ENCODE measurements at regions not wholly inside any gene's neighbourhood (a gene's known extent, or its start where the extent isn't known, plus 50 kb on each side); places are given as distances from the start of the nearest gene placed in this dataset.

DNA sequence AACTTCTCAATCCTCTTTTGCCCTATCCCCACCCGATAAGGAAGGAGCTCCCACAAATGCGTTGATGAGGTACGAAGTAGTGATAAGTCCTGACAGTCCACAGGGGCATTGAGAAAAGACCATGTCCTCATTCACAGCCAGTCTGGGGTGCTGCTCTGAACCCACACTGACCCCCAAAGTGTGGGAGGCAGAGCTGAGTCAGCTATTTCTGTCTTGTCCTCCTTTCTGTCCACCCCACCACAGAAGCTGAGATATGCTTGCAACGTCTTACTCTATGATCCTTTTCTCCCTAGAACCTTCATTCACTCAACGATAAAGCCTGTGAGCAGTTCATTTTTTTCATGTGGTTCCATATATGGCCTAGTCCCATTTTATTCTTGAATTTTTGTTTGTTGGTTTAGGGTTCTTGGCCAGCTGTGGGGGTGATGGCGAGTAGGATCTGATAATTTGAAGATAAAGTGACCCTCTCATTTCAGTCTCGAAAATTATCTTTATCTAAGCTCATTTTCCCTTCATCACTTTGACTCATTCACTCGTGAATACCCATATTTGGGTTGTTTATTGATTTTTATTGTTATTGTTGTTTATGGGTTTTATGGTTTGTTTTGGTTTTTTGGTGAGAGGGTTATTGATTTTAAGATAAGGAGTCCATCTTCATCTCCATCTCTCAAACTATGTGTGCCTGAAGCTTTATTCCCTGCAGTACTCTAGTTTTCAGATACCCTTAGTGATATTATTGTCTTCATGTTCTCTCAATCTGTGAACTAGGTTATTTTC, 58.5 kb upstream of the ZNF366 start (continued):
- TF ChIP-seq, protein P1, sequence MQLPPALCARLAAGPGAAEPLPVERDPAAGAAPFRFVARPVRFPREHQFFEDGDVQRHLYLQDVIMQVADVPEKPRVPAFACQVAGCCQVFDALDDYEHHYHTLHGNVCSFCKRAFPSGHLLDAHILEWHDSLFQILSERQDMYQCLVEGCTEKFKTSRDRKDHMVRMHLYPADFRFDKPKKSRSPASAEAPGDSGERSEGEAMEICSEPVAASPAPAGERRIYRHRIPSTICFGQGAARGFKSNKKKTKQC (CRISPR knock-in tag; IDR thresholded peaks at IDR 0.05) = no peak
- no peak for TF ChIP-seq FOXJ2 (tag; IDR thresholded peaks at IDR 0.05)
- TF ChIP-seq MBD1 (CRISPR knock-in tag; IDR thresholded peaks at IDR 0.05) = no peak
- TF ChIP-seq KDM1A (IDR thresholded peaks at IDR 0.05) = 0 out of 4 replicates have a peak, but pooled peaks of 1 of the 2 experiments have one; percentile 12
- TF ChIP-seq C11orf30 (IDR thresholded peaks at IDR 0.05; ENCODE audit: low read depth) = peak; percentile 98
- no peak for TF ChIP-seq HDAC2 (IDR thresholded peaks at IDR 0.05)
- no peak for TF ChIP-seq FIP1L1 (IDR thresholded peaks at IDR 0.05; ENCODE audit: low read depth, low read length, poor library complexity, severe bottlenecking)
- TF ChIP-seq, protein P2, sequence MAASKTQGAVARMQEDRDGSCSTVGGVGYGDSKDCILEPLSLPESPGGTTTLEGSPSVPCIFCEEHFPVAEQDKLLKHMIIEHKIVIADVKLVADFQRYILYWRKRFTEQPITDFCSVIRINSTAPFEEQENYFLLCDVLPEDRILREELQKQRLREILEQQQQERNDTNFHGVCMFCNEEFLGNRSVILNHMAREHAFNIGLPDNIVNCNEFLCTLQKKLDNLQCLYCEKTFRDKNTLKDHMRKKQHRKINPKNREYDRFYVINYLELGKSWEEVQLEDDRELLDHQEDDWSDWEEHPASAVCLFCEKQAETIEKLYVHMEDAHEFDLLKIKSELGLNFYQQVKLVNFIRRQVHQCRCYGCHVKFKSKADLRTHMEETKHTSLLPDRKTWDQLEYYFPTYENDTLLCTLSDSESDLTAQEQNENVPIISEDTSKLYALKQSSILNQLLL (CRISPR knock-in tag; IDR thresholded peaks at IDR 0.05; ENCODE audit: borderline replicate concordance) = no peak
- no peak for TF ChIP-seq ZNF224 (CRISPR knock-in tag; IDR thresholded peaks at IDR 0.05)
- TF ChIP-seq, protein P3, sequence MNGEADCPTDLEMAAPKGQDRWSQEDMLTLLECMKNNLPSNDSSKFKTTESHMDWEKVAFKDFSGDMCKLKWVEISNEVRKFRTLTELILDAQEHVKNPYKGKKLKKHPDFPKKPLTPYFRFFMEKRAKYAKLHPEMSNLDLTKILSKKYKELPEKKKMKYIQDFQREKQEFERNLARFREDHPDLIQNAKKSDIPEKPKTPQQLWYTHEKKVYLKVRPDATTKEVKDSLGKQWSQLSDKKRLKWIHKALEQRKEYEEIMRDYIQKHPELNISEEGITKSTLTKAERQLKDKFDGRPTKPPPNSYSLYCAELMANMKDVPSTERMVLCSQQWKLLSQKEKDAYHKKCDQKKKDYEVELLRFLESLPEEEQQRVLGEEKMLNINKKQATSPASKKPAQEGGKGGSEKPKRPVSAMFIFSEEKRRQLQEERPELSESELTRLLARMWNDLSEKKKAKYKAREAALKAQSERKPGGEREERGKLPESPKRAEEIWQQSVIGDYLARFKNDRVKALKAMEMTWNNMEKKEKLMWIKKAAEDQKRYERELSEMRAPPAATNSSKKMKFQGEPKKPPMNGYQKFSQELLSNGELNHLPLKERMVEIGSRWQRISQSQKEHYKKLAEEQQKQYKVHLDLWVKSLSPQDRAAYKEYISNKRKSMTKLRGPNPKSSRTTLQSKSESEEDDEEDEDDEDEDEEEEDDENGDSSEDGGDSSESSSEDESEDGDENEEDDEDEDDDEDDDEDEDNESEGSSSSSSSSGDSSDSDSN (IDR thresholded peaks at IDR 0.05; ENCODE audit: borderline replicate concordance in 1 of 2, low read depth in 2 of 2, low read length in 2 of 2) = no peak
- peak; percentile 97 for TF ChIP-seq MAFK (IDR thresholded peaks at IDR 0.05; ENCODE audit: low read length)
- no peak for TF ChIP-seq HOMEZ (CRISPR knock-in tag; IDR thresholded peaks at IDR 0.05)
- 0 out of 2 replicates have a peak, but pooled peaks have one; percentile 25 for TF ChIP-seq EGR1 (conservative IDR thresholded peaks at IDR 0.05)
- no peak for TF ChIP-seq HES1 (IDR thresholded peaks at IDR 0.05; ENCODE audit: low read depth)
- TF ChIP-seq ZEB2 (IDR thresholded peaks at IDR 0.05) = no peak
- TF ChIP-seq ZNF507 (tag; conservative IDR thresholded peaks at IDR 0.05) = no peak
- TF ChIP-seq MAFF (IDR thresholded peaks at IDR 0.05; ENCODE audit: low read length) = peak; percentile 98
- no peak for TF ChIP-seq CHD1 (IDR thresholded peaks at IDR 0.05; ENCODE audit: low read length)
- no peak for TF ChIP-seq ZNF644 (tag; IDR thresholded peaks at IDR 0.05; ENCODE audit: low read depth)
- peak; percentile 95 for TF ChIP-seq MAFG (tag; conservative IDR thresholded peaks at IDR 0.05)
- TF ChIP-seq FOXK2 (conservative IDR thresholded peaks at IDR 0.05 in 1 of 2, IDR thresholded peaks at IDR 0.05 in 1 of 2; ENCODE audit: low read depth in 2 of 2) = no peak
